GM23248 (cell line): ENCODE measurements at regions not wholly inside any gene's neighbourhood (a gene's known extent, or its start where the extent isn't known, plus 50 kb on each side); places are given as distances from the start of the nearest gene placed in this dataset.

Experiments used
- EZH2 ChIP-seq: fragments of 200-600 bp; sonication (generic); IDR thresholded peaks from 2 replicates; pipeline ENCODE4 v1.6.1; 2018; ENCODE audit warnings: antibody characterized with exemption, mild to moderate bottlenecking; ENCODE audit not compliant: insufficient read depth, poor library complexity, severe bottlenecking
- EZH2phosphoT487 ChIP-seq: fragments of 200-600 bp; sonication (generic); IDR thresholded peaks from 2 replicates; pipeline ENCODE4 v1.6.1; 2018; ENCODE audit warnings: antibody characterized with exemption, moderate library complexity, mild to moderate bottlenecking, low read depth; ENCODE audit not compliant: insufficient read depth

DNA sequence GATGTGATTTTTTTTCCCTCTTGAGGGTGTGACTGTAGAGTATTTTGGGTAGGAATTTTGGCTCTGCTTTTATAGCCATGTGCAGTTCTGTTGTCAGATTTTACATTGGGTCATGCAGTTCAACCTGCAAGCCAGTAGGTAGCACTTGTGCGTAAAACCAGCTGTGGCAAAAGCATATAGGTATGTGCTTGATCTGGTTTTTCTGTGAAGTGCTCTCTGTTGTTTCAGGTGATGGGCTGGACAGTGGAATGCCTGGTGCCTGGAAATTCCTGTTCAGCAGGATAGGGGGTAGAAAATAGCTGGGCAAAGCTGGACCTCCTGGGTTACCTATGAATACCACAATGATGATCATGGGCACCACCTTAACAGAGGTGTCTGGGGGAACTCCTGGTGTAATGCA lies 584.2 kb upstream of the PCDH10 start:
- TF ChIP-seq EZH2: no peak
- TF ChIP-seq EZH2phosphoT487: no peak
